HG03196 (cell line): ENCODE measurements at regions not wholly inside any gene's neighbourhood (a gene's known extent, or its start where the extent isn't known, plus 50 kb on each side); places are given as distances from the start of the nearest gene placed in this dataset.
"Not testable (repeated sequence)": the region's sequence is repeated elsewhere in the genome, so short reads cannot be mapped to it uniquely, and the experiment has no call there.

ENCODE experiments used
- ATAC-seq: cut with Tn5 transposase; IDR thresholded peaks from one replicate; pipeline ENCODE4 v1.9.1; 2021; ENCODE audit not compliant: unreplicated experiment

GRCh38 chr6:92431502-92431901, 987.9 kb downstream of the EPHA7 start:
- no peak for ATAC-seq

- ATAC-seq: no peak
Observed at GRCh38 chr6:92428448-92428847, 990.9 kb downstream of the EPHA7 start.

GRCh38 chr6:92427453-92427852, 991.9 kb downstream of the EPHA7 start:
- ATAC-seq: no peak

- ATAC-seq: no peak
Observed at GRCh38 chr6:92415656-92416055, 1003.7 kb downstream of the EPHA7 start.

- ATAC-seq: no peak
Observed at GRCh38 chr6:92408350-92408749, 1011.0 kb downstream of the EPHA7 start.

- no peak for ATAC-seq
Observed at GRCh38 chr6:92404281-92404680, 1015.1 kb downstream of the EPHA7 start.

- ATAC-seq: no peak
Observed at GRCh38 chr6:92399911-92400310, 1019.4 kb downstream of the EPHA7 start.

- not testable (repeated sequence) for ATAC-seq
Observed at GRCh38 chr6:92388706-92389105, 1030.7 kb downstream of the EPHA7 start.

- no peak for ATAC-seq
Observed at GRCh38 chr6:92380803-92381601, 1038.4 kb downstream of the EPHA7 start.

- no peak for ATAC-seq
Observed at GRCh38 chr6:92377137-92377536, 1042.2 kb downstream of the EPHA7 start.

GRCh38 chr6:92376691-92377090, 1042.7 kb downstream of the EPHA7 start:
- ATAC-seq: no peak

GRCh38 chr6:92371211-92372208, 1047.8 kb downstream of the EPHA7 start:
- ATAC-seq: no peak

- no peak for ATAC-seq
Observed at GRCh38 chr6:92369309-92369708, 1050.0 kb downstream of the EPHA7 start.

- no peak for ATAC-seq
Observed at GRCh38 chr6:92364948-92365541, 1054.3 kb downstream of the EPHA7 start.

- ATAC-seq: no peak
Observed at GRCh38 chr6:92363111-92363510, 1056.2 kb downstream of the EPHA7 start.

GRCh38 chr6:92362404-92362803, 1057.0 kb downstream of the EPHA7 start:
- ATAC-seq: no peak

GRCh38 chr6:92361990-92362389, 1057.4 kb downstream of the EPHA7 start:
- ATAC-seq: no peak

- ATAC-seq: no peak
Observed at GRCh38 chr6:92354270-92354829, 1065.0 kb downstream of the EPHA7 start.

GRCh38 chr6:92352130-92352529, 1067.2 kb downstream of the EPHA7 start:
- ATAC-seq: no peak

GRCh38 chr6:92341201-92341600, 1078.2 kb downstream of the EPHA7 start:
- ATAC-seq: no peak
